ENCODE measurements at regions not wholly inside any gene's neighbourhood (a gene's known extent, or its start where the extent isn't known, plus 50 kb on each side); places are given as distances from the start of the nearest gene placed in this dataset.

DNA sequence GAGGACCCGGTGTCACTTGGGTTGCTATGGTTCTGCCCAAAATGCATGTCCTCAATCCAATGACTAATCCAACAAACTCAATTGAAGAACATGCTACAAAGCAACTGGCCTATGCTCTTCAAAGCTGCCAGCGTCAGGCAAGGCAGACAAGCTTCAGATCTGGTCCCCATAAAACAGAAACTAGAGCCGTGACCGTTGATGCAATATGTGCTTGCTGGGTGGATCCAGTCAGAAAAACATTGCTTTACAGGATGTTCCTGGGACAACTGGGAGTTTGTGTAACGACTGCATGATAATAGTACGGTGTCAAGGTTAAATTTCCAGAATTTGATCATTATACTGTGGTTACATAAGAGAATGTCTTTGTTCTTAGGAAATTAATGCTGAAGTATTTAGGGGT, 120.7 kb upstream of the CTBP2 start:
- TF ChIP-seq, protein P1, sequence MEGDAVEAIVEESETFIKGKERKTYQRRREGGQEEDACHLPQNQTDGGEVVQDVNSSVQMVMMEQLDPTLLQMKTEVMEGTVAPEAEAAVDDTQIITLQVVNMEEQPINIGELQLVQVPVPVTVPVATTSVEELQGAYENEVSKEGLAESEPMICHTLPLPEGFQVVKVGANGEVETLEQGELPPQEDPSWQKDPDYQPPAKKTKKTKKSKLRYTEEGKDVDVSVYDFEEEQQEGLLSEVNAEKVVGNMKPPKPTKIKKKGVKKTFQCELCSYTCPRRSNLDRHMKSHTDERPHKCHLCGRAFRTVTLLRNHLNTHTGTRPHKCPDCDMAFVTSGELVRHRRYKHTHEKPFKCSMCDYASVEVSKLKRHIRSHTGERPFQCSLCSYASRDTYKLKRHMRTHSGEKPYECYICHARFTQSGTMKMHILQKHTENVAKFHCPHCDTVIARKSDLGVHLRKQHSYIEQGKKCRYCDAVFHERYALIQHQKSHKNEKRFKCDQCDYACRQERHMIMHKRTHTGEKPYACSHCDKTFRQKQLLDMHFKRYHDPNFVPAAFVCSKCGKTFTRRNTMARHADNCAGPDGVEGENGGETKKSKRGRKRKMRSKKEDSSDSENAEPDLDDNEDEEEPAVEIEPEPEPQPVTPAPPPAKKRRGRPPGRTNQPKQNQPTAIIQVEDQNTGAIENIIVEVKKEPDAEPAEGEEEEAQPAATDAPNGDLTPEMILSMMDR (IDR thresholded peaks at IDR 0.05): no peak
- DNase-seq (ENCODE audit: low spot score): no peak
- no peak overlapping the region for H3K4me3 ChIP-seq
- no peak overlapping the region for H3K27ac ChIP-seq

DNA sequence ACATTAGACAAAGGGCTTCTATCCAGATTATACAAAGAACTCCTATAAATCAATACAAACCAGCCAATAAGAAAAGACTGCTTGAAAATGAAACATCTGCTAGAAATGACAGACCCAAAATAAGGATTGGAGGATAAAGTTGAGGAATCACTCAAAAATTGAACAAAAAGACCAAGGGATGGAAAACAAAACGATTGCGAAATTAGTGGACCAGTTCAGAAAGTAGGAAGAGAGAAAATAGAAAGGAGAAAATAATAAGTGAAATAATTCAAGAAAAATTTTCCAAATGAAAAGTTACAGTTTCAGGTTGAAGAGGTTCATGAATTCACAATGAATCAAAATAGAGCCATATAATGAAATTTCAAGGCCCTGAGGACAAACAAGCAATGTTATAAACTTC, 115.8 kb upstream of the CTBP2 start:
- Histone ChIP-seq H3K27ac (no peak overlapping the region), H3K4me3 (no peak overlapping the region)
- DNase-seq (ENCODE audit: low spot score): no peak
- TF ChIP-seq, protein P1 (IDR thresholded peaks at IDR 0.05): no peak

DNA sequence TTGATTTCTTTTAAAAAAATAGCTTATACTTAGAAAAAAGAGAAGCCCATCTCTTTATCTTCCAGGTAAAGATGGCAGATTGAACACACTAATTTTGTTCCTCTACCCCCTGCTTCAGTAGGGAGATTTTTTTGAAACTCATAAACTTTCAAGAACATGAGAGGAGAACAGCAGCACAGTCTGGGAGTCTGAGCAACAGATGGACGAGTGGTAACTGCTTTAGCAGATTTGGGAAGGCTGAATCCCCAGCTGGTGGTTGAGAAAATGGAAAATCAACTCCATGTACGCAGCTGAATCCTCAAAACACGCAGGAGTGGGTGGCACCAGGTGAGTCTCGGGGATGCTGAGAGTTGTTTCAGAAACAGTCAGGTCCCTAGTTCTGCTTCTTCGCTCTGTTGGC, 114.6 kb upstream of the CTBP2 start:
- TF ChIP-seq, protein P1 (IDR thresholded peaks at IDR 0.05): no peak
- no peak for DNase-seq (ENCODE audit: low spot score)
- no peak overlapping the region for H3K27ac ChIP-seq
- H3K4me3 ChIP-seq: no peak overlapping the region

DNA sequence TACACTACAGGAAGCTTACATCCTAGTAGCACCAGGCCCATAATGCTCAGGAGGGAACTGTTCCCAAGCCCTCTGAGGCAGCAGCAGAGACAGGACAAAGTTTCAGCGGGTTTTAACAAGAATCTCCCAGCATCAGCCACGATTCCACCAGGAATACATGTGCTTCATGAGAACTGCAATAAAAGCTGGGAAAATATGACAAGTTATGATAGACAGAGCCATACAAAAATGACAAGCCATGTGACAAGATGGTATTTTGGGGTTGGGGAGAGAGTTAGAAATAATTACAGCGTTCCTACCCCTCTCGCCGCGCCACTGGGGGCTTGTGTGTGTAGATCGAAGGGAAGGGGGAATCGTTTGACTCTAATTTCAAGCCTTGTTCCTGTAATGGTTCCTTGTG, 112.7 kb upstream of the CTBP2 start:
- no peak overlapping the region for H3K27ac ChIP-seq
- DNase-seq (ENCODE audit: low spot score): no peak
- TF ChIP-seq, protein P1 (IDR thresholded peaks at IDR 0.05): no peak
- no peak overlapping the region for H3K4me3 ChIP-seq

DNA sequence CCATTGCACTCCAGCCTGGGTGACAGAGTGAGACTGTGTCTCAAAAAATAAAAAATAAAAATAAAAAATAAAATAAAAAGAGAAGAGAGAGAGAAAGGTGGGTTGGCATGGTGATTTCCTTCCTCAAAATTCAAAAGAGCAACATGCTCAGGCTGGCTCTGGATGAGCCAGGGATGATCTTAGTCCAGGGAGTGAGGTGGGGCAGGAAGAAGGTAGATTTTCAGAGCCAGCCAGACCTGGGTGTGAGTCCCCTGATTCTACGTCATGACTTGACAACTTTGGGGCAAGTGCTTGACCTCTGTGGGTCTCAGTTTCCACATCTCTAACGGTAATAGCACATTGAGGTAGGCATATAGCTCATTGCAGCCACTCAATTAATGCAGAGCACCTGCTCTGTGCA, 109.4 kb upstream of the CTBP2 start:
- no peak overlapping the region for H3K4me3 ChIP-seq
- DNase-seq (ENCODE audit: low spot score): no peak
- TF ChIP-seq, protein P1 (IDR thresholded peaks at IDR 0.05): no peak
- no peak overlapping the region for H3K27ac ChIP-seq

DNA sequence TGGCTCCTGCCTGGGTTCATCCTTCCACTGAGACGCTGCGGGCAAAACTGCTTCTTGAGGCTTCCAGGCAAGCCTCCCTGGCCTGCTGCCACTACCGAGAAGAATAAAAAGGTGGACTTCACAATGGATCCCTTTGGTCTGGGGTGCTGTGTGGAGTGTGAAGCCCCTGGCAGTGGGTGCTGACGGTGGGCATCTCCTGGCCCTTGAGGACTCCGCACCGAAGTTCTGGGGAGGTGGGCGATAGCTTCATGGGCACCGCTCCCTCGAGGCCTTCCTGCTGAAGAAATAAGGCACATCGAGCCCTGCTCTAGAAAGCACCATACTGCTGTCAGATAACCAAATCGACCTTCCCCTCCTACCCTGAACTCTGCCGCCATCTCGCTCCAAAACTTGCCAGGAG, 106.6 kb upstream of the CTBP2 start:
- no peak for DNase-seq (ENCODE audit: low spot score)
- Histone ChIP-seq H3K4me3 (no peak overlapping the region), H3K27ac (no peak overlapping the region)
- TF ChIP-seq, protein P1 (IDR thresholded peaks at IDR 0.05): no peak

DNA sequence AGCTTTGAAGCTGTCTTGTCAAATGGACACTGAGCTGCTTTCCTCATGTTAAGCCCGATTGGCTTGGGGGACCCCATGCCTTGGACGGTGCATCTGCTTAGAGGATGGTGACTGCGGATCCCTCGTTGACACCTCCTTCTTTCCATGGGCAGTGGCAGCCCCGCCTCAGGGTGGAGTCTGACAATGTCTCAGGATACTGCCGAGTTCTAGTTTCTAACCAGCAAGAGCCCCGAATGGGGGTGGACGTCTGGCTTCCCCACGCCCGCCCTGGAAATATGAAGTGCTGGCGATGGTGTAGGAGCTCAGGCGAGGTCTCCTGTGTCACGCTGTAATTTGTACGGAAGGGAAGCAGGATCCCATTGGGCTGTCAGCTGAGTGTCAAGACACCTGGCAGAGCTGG, 106.2 kb upstream of the CTBP2 start:
- H3K27ac ChIP-seq: no peak overlapping the region
- TF ChIP-seq, protein P1 (IDR thresholded peaks at IDR 0.05): no peak
- no peak for DNase-seq (ENCODE audit: low spot score)
- H3K4me3 ChIP-seq: no peak overlapping the region
